Breast epithelium (tissue), 3 donors: ENCODE measurements at regions not wholly inside any gene's neighbourhood (a gene's known extent, or its start where the extent isn't known, plus 50 kb on each side); places are given as distances from the start of the nearest gene placed in this dataset.

Experiments used
- POLR2AphosphoS5 ChIP-seq, 3 donors: sonication (generic); formaldehyde crosslinking; IDR thresholded peaks; one replicate each; pipeline ENCODE4 v1.6.1; 2017; ENCODE audit warnings: antibody characterized with exemption in 3 of 3
- TF ChIP-seq, protein P1 (sequence below), 3 donors: fragments of 450-650 bp; IDR thresholded peaks; one replicate each; pipeline ENCODE4 v1.5.1; 2016 to 2017; ENCODE audit warnings: antibody characterized with exemption in 3 of 3, mild to moderate bottlenecking in 3 of 3, moderate library complexity in 3 of 3

- TF ChIP-seq POLR2AphosphoS5 (IDR thresholded peaks at IDR 0.05) = no peak
- TF ChIP-seq, protein P1, sequence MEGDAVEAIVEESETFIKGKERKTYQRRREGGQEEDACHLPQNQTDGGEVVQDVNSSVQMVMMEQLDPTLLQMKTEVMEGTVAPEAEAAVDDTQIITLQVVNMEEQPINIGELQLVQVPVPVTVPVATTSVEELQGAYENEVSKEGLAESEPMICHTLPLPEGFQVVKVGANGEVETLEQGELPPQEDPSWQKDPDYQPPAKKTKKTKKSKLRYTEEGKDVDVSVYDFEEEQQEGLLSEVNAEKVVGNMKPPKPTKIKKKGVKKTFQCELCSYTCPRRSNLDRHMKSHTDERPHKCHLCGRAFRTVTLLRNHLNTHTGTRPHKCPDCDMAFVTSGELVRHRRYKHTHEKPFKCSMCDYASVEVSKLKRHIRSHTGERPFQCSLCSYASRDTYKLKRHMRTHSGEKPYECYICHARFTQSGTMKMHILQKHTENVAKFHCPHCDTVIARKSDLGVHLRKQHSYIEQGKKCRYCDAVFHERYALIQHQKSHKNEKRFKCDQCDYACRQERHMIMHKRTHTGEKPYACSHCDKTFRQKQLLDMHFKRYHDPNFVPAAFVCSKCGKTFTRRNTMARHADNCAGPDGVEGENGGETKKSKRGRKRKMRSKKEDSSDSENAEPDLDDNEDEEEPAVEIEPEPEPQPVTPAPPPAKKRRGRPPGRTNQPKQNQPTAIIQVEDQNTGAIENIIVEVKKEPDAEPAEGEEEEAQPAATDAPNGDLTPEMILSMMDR (IDR thresholded peaks at IDR 0.05) = no peak
Observed at GRCh38 chr14:58864751-58865513, 227.2 kb downstream of the DACT1 start.
